OCI-LY3 (cell line): ENCODE measurements at regions not wholly inside any gene's neighbourhood (a gene's known extent, or its start where the extent isn't known, plus 50 kb on each side); places are given as distances from the start of the nearest gene placed in this dataset.

ENCODE experiments used
- H2AFZ ChIP-seq: fragments of 200-600, 300-600 bp; shearing (Covaris generic); 2 replicates; pipeline ENCODE4 v1.6.0; 2014; ENCODE audit warnings: antibody characterized with exemption, low read depth, low read length
- H3K27ac ChIP-seq: fragments of 200-600, 300-600 bp; sonication (generic); 2 replicates; pipeline ENCODE4 v1.5.1; 2014; ENCODE audit warnings: mild to moderate bottlenecking, low read length, moderate library complexity, mixed read lengths
- H3K27me3 ChIP-seq: fragments of 200-600, 300-600 bp; sonication (generic); 2 replicates; pipeline ENCODE4 v1.6.1; 2014; ENCODE audit warnings: low read depth, low read length, mixed read lengths
- H3K36me3 ChIP-seq: fragments of 200-600, 300-600 bp; sonication (generic); replicated peaks from 2 replicates; pipeline ENCODE3; 2014; ENCODE audit warnings: low read depth, low read length, mixed read lengths
- H3K4me1 ChIP-seq: fragments of 300-600, 200-600 bp; sonication (generic); 2 replicates; pipeline ENCODE4 v1.6.1; 2014; ENCODE audit warnings: low read length, mixed read lengths
- H3K4me2 ChIP-seq: fragments of 200-600, 300-600 bp; sonication (generic); 2 replicates; pipeline ENCODE4 v1.6.1; 2014; ENCODE audit warnings: low read length, mixed read lengths
- H3K4me3 ChIP-seq: fragments of 300-600, 200-600 bp; sonication (generic); 2 replicates; pipeline ENCODE4 v1.5.1; 2014; ENCODE audit warnings: antibody characterized with exemption, mild to moderate bottlenecking, low read length, moderate library complexity
- H3K79me2 ChIP-seq: fragments of 300-600, 200-600 bp; shearing (Covaris generic); 2 replicates; pipeline ENCODE4 v1.6.1; 2014; ENCODE audit warnings: mild to moderate bottlenecking, low read length, mixed read lengths
- H3K9ac ChIP-seq: fragments of 300-600, 200-600 bp; shearing (Covaris generic); 2 replicates; pipeline ENCODE4 v1.6.0; 2014; ENCODE audit warnings: mild to moderate bottlenecking, low read length, moderate library complexity
- H3K9me3 ChIP-seq: fragments of 200-600, 300-600 bp; shearing (Covaris generic); 2 replicates; pipeline ENCODE4 v1.6.1; 2014; ENCODE audit warnings: low read length, mixed read lengths; ENCODE audit not compliant: insufficient read depth
- H4K20me1 ChIP-seq: fragments of 200-600, 300-600 bp; sonication (generic); 2 replicates; pipeline ENCODE4 v1.6.1; 2016; ENCODE audit warnings: low read length, mixed read lengths; ENCODE audit not compliant: insufficient read depth
- CTCF ChIP-seq: fragments of 200-600, 300-600 bp; sonication (generic); IDR thresholded peaks from 2 replicates; pipeline ENCODE4 v1.5.1; 2014; ENCODE audit warnings: antibody characterized with exemption, low read length, low read depth
- EZH2phosphoT487 ChIP-seq: fragments of 200-600 bp; shearing (Covaris generic); IDR thresholded peaks from 2 replicates; pipeline ENCODE4 v1.6.1; 2018; ENCODE audit warnings: antibody characterized with exemption, mixed run types, low read depth

GRCh38 chr6:110040716-110041115, 62.6 kb downstream of the GPR6 start:
- no peak overlapping the region for H2AFZ ChIP-seq
- no peaks in the 10 kb centered on the region for H3K79me2 ChIP-seq
- H3K27ac ChIP-seq, result no peak overlapping the region
- no peaks in the 10 kb centered on the region for H3K9me3 ChIP-seq
- H3K36me3 ChIP-seq, result no peaks in the 10 kb centered on the region
- H3K4me2 ChIP-seq, result peak overlapping the region; percentile 88; the same call in 1 of the 2 replicates
- no peaks in the 10 kb centered on the region for H4K20me1 ChIP-seq
- H3K9ac ChIP-seq, result no peak overlapping the region
- no peaks in the 10 kb centered on the region for H3K27me3 ChIP-seq
- no peaks in the 10 kb centered on the region for H3K4me1 ChIP-seq
- no peak overlapping the region for H3K4me3 ChIP-seq
- TF ChIP-seq CTCF (no peak), EZH2phosphoT487 (no peak)

GRCh38 chr6:110041126-110041525, 63.0 kb downstream of the GPR6 start:
- TF ChIP-seq CTCF (no peak), EZH2phosphoT487 (no peak)
- Histone ChIP-seq H4K20me1 (no peaks in the 10 kb centered on the region), H3K79me2 (no peaks in the 10 kb centered on the region), H3K4me1 (no peaks in the 10 kb centered on the region), H3K4me3 (no peak overlapping the region), H3K9ac (no peak overlapping the region), H3K4me2 (no peak overlapping the region), H3K27ac (no peak overlapping the region), H2AFZ (no peak overlapping the region), H3K27me3 (no peaks in the 10 kb centered on the region), H3K36me3 (no peaks in the 10 kb centered on the region), H3K9me3 (no peaks in the 10 kb centered on the region)

GRCh38 chr6:110041830-110042229, 63.7 kb downstream of the GPR6 start:
- Histone ChIP-seq H2AFZ (no peak overlapping the region), H3K36me3 (no peaks in the 10 kb centered on the region), H3K27ac (no peak overlapping the region), H3K4me2 (no peak overlapping the region), H3K9me3 (no peaks in the 10 kb centered on the region), H3K27me3 (no peaks in the 10 kb centered on the region), H3K4me3 (no peak overlapping the region), H3K4me1 (no peaks in the 10 kb centered on the region), H3K9ac (no peak overlapping the region), H3K79me2 (no peaks in the 10 kb centered on the region), H4K20me1 (no peaks in the 10 kb centered on the region)
- TF ChIP-seq CTCF, result no peak
- TF ChIP-seq EZH2phosphoT487, result no peak

- no peak overlapping the region for H3K9ac ChIP-seq
- TF ChIP-seq EZH2phosphoT487, result no peak
- TF ChIP-seq CTCF, result no peak
- H3K9me3 ChIP-seq, result no peaks in the 10 kb centered on the region
- no peak overlapping the region for H3K4me3 ChIP-seq
- H3K36me3 ChIP-seq, result no peaks in the 10 kb centered on the region
- H3K4me2 ChIP-seq, result no peak overlapping the region
- H2AFZ ChIP-seq, result no peak overlapping the region
- no peak overlapping the region for H3K27ac ChIP-seq
- no peaks in the 10 kb centered on the region for H3K79me2 ChIP-seq
- H3K4me1 ChIP-seq, result no peaks in the 10 kb centered on the region
- H3K27me3 ChIP-seq, result no peaks in the 10 kb centered on the region
- H4K20me1 ChIP-seq, result no peaks in the 10 kb centered on the region
These were observed 64.7 kb downstream of the GPR6 start for GRCh38 chr6:110042670-110043296.
